ENCODE measurements at regions not wholly inside any gene's neighbourhood (a gene's known extent, or its start where the extent isn't known, plus 50 kb on each side); places are given as distances from the start of the nearest gene placed in this dataset.

GRCh38 chr6:122258839-122259238 is 140.6 kb upstream of the HSF2 start:
- Histone ChIP-seq H3K4me3 (ENCODE audit: low read length) (no peak overlapping the region), H3K27me3 (ENCODE audit: control insufficient read depth, low read length) (no peaks in the 10 kb centered on the region), H3F3A (ENCODE audit: control insufficient read depth, insufficient read depth) (no peaks in the 10 kb centered on the region), H3K4me1 (ENCODE audit: control insufficient read depth, low read length) (no peaks in the 10 kb centered on the region), H3K79me2 (ENCODE audit: control insufficient read depth, low read length) (no peaks in the 10 kb centered on the region), H3K36me3 (ENCODE audit: control insufficient read depth, low read length) (no peaks in the 10 kb centered on the region), H3K9me2 (replicated peaks; ENCODE audit: control insufficient read depth, low read length) (no peaks in the 10 kb centered on the region), H3K27ac (ENCODE audit: low read depth, low read length) (no peak overlapping the region), H3K4me2 (ENCODE audit: low read length) (no peak overlapping the region), H3K9me3 (ENCODE audit: control insufficient read depth, insufficient read depth, low read length) (no peaks in the 10 kb centered on the region), H4K20me1 (ENCODE audit: control insufficient read depth, insufficient read depth, low read depth, low read length) (no peaks in the 10 kb centered on the region)
- no peak for TF ChIP-seq CTCF (IDR thresholded peaks at IDR 0.05; ENCODE audit: low read depth, low read length, poor library complexity, severe bottlenecking)
- TF ChIP-seq EZH2phosphoT487 (IDR thresholded peaks at IDR 0.05; ENCODE audit: borderline replicate concordance, low read length), result no peak

DNA sequence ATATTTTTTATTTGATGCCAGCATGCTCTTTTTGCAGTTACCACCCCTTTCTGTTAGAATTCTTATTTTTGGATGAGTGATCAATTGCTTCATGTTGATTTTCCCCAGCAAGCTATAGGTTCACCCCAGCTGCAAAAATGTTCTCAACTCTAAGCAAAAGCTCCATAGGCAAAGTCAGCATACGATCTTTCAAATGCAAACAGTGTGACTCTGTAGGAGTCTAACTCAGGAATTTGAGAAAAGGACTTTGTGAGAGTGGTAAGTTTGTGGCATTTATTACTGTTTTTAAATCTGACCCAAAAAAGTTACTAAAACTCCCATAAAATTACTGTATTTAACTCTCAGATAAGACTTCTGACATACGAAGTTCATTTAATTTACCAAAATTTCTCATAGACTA is 134.9 kb upstream of the HSF2 start:
- Histone ChIP-seq H3K4me1 (ENCODE audit: control insufficient read depth, low read length) (no peaks in the 10 kb centered on the region), H3K36me3 (ENCODE audit: control insufficient read depth, low read length) (no peaks in the 10 kb centered on the region), H4K20me1 (ENCODE audit: control insufficient read depth, insufficient read depth, low read depth, low read length) (no peaks in the 10 kb centered on the region), H3K79me2 (ENCODE audit: control insufficient read depth, low read length) (no peaks in the 10 kb centered on the region), H3K9me3 (ENCODE audit: control insufficient read depth, insufficient read depth, low read length) (no peaks in the 10 kb centered on the region), H3K4me3 (ENCODE audit: low read length) (no peak overlapping the region), H3K27me3 (ENCODE audit: control insufficient read depth, low read length) (no peaks in the 10 kb centered on the region), H3K27ac (ENCODE audit: low read depth, low read length) (no peak overlapping the region), H3K9me2 (replicated peaks; ENCODE audit: control insufficient read depth, low read length) (no peaks in the 10 kb centered on the region), H3F3A (ENCODE audit: control insufficient read depth, insufficient read depth) (no peaks in the 10 kb centered on the region), H3K4me2 (ENCODE audit: low read length) (no peak overlapping the region)
- TF ChIP-seq CTCF (IDR thresholded peaks at IDR 0.05; ENCODE audit: low read depth, low read length, poor library complexity, severe bottlenecking) (no peak), EZH2phosphoT487 (IDR thresholded peaks at IDR 0.05; ENCODE audit: borderline replicate concordance, low read length) (no peak)

DNA sequence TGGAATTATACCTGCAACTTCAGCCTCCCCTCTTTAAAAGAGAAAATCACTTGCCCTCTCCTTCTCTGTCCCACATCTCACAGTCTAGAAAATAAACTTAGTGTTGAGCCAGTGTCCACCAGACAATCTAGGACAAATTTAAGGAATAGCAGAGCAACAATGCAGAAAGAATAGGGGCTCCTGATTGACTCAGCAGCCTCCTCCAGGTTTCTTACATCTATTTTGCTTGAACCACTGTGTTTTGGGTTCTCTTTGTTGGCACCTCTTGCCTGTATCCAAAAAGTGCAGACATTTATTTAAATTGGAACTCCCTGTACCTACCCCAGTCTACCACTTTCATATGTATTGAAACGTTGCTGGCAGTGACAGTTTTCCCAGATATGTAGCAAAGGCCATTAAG is 133.7 kb upstream of the HSF2 start:
- Histone ChIP-seq H3K4me2 (ENCODE audit: low read length) (no peak overlapping the region), H3K4me3 (ENCODE audit: low read length) (no peak overlapping the region), H3K36me3 (ENCODE audit: control insufficient read depth, low read length) (no peaks in the 10 kb centered on the region), H3K27ac (ENCODE audit: low read depth, low read length) (no peak overlapping the region), H4K20me1 (ENCODE audit: control insufficient read depth, insufficient read depth, low read depth, low read length) (no peaks in the 10 kb centered on the region), H3K9me3 (ENCODE audit: control insufficient read depth, insufficient read depth, low read length) (no peaks in the 10 kb centered on the region), H3K27me3 (ENCODE audit: control insufficient read depth, low read length) (no peaks in the 10 kb centered on the region), H3K4me1 (ENCODE audit: control insufficient read depth, low read length) (no peaks in the 10 kb centered on the region), H3K9me2 (replicated peaks; ENCODE audit: control insufficient read depth, low read length) (no peaks in the 10 kb centered on the region), H3F3A (ENCODE audit: control insufficient read depth, insufficient read depth) (no peaks in the 10 kb centered on the region), H3K79me2 (ENCODE audit: control insufficient read depth, low read length) (no peaks in the 10 kb centered on the region)
- no peak for TF ChIP-seq CTCF (IDR thresholded peaks at IDR 0.05; ENCODE audit: low read depth, low read length, poor library complexity, severe bottlenecking)
- no peak for TF ChIP-seq EZH2phosphoT487 (IDR thresholded peaks at IDR 0.05; ENCODE audit: borderline replicate concordance, low read length)

DNA sequence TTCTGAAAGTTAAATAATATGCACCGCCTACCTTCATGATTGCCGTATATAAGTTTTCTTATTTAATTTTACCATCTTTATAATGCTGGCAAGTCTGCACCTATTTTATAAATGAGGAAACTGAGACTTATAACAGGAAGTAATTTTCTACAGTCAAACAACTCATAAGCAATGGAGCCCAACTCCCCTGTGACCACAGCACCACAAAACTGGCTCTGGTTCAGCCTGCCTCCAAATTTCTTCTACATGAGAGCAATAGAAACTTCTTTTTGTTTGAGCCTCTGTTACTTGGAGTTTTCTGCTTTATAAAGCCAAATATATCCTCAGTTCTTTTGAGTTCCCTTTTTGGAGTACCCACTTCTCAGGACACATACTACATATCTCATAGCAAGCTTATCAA is 131.1 kb upstream of the HSF2 start:
- no peaks in the 10 kb centered on the region for H4K20me1 ChIP-seq (ENCODE audit: control insufficient read depth, insufficient read depth, low read depth, low read length)
- H3K9me2 ChIP-seq (replicated peaks; ENCODE audit: control insufficient read depth, low read length), result no peaks in the 10 kb centered on the region
- no peaks in the 10 kb centered on the region for H3K79me2 ChIP-seq (ENCODE audit: control insufficient read depth, low read length)
- H3K9me3 ChIP-seq (ENCODE audit: control insufficient read depth, insufficient read depth, low read length), result no peaks in the 10 kb centered on the region
- TF ChIP-seq CTCF (IDR thresholded peaks at IDR 0.05; ENCODE audit: low read depth, low read length, poor library complexity, severe bottlenecking) (no peak), EZH2phosphoT487 (IDR thresholded peaks at IDR 0.05; ENCODE audit: borderline replicate concordance, low read length) (no peak)
- H3K27me3 ChIP-seq (ENCODE audit: control insufficient read depth, low read length), result no peaks in the 10 kb centered on the region
- H3K27ac ChIP-seq (ENCODE audit: low read depth, low read length), result no peak overlapping the region
- H3K36me3 ChIP-seq (ENCODE audit: control insufficient read depth, low read length), result no peaks in the 10 kb centered on the region
- no peak overlapping the region for H3K4me2 ChIP-seq (ENCODE audit: low read length)
- H3K4me1 ChIP-seq (ENCODE audit: control insufficient read depth, low read length), result no peaks in the 10 kb centered on the region
- no peak overlapping the region for H3K4me3 ChIP-seq (ENCODE audit: low read length)
- no peaks in the 10 kb centered on the region for H3F3A ChIP-seq (ENCODE audit: control insufficient read depth, insufficient read depth)

Measured in DOHH2 (cell line).